Nephron progenitor cell (in vitro differentiated cells): ENCODE measurements at regions not wholly inside any gene's neighbourhood (a gene's known extent, or its start where the extent isn't known, plus 50 kb on each side); places are given as distances from the start of the nearest gene placed in this dataset.
A peak's percentile ranks its signal among the peaks of the same experiment; 100 is the strongest.

Source experiments
- DNase-seq: peaks from one replicate; pipeline ENCODE4 v3.0.0; 2021
- H3K27ac Mint-ChIP-seq: 2 replicates; pipeline ENCODE4 v1.8.0; 2021; ENCODE audit warnings: mild to moderate bottlenecking, moderate library complexity, mixed read lengths
- H3K27me3 Mint-ChIP-seq: 2 replicates; pipeline ENCODE4 v1.8.0; 2021; ENCODE audit warnings: mild to moderate bottlenecking, low read depth, mixed read lengths; ENCODE audit not compliant: poor library complexity
- H3K36me3 Mint-ChIP-seq: 2 replicates; pipeline ENCODE4 v1.8.0; 2021; ENCODE audit warnings: low read depth, mixed read lengths
- H3K4me1 Mint-ChIP-seq: 2 replicates; pipeline ENCODE4 v1.8.0; 2021; ENCODE audit warnings: mixed read lengths
- H3K4me3 Mint-ChIP-seq: 2 replicates; pipeline ENCODE4 v1.8.0; 2021; ENCODE audit warnings: mild to moderate bottlenecking, moderate library complexity, mixed read lengths
- H3K9me3 Mint-ChIP-seq: 2 replicates; pipeline ENCODE4 v1.8.0; 2021; ENCODE audit warnings: mild to moderate bottlenecking, moderate library complexity, mixed read lengths
- CTCF ChIP-seq: fragments of 200-600 bp; sonication (generic); IDR thresholded peaks from 2 replicates; pipeline ENCODE4 v1.5.0; 2021; ENCODE audit warnings: antibody characterized with exemption

- H3K9me3 Mint-ChIP-seq, result peaks cover 4% of the 10 kb centered on the region
- no peak overlapping the region for H3K27ac Mint-ChIP-seq
- DNase-seq, result no peak
- H3K27me3 Mint-ChIP-seq, result peaks cover 9% of the 10 kb centered on the region
- H3K4me1 Mint-ChIP-seq, result peaks cover 28% of the 10 kb centered on the region
- H3K4me3 Mint-ChIP-seq, result no peak overlapping the region
- H3K36me3 Mint-ChIP-seq, result no peaks in the 10 kb centered on the region
- no peak for TF ChIP-seq CTCF
Measured at GRCh38 chr20:17857639-17858449, 110.8 kb downstream of the SNX5 start.

GRCh38 chr20:17856837-17857605 is 111.6 kb downstream of the SNX5 start:
- peaks cover 21% of the 10 kb centered on the region for H3K4me1 Mint-ChIP-seq
- H3K27me3 Mint-ChIP-seq, result peaks cover 3% of the 10 kb centered on the region
- H3K9me3 Mint-ChIP-seq, result peaks cover 4% of the 10 kb centered on the region
- TF ChIP-seq CTCF, result no peak
- H3K36me3 Mint-ChIP-seq, result no peaks in the 10 kb centered on the region
- H3K4me3 Mint-ChIP-seq, result no peak overlapping the region
- DNase-seq, result no peak
- no peak overlapping the region for H3K27ac Mint-ChIP-seq

- H3K36me3 Mint-ChIP-seq, result no peaks in the 10 kb centered on the region
- no peak for DNase-seq
- H3K27ac Mint-ChIP-seq, result no peak overlapping the region
- H3K27me3 Mint-ChIP-seq, result peaks cover 3% of the 10 kb centered on the region
- H3K4me3 Mint-ChIP-seq, result no peak overlapping the region
- H3K4me1 Mint-ChIP-seq, result peaks cover 14% of the 10 kb centered on the region
- TF ChIP-seq CTCF, result no peak
- peaks cover 4% of the 10 kb centered on the region for H3K9me3 Mint-ChIP-seq
Measured at GRCh38 chr20:17856024-17856564, 112.5 kb downstream of the SNX5 start.

GRCh38 chr20:17854307-17854903 is 114.2 kb downstream of the SNX5 start:
- H3K36me3 Mint-ChIP-seq, result no peaks in the 10 kb centered on the region
- H3K4me3 Mint-ChIP-seq, result no peak overlapping the region
- no peak for TF ChIP-seq CTCF
- no peaks in the 10 kb centered on the region for H3K27me3 Mint-ChIP-seq
- peaks cover 6% of the 10 kb centered on the region for H3K9me3 Mint-ChIP-seq
- peaks cover 13% of the 10 kb centered on the region for H3K4me1 Mint-ChIP-seq
- peak; percentile 44 for DNase-seq
- H3K27ac Mint-ChIP-seq, result no peak overlapping the region

- no peak for DNase-seq
- H3K4me1 Mint-ChIP-seq, result peaks cover 8% of the 10 kb centered on the region
- peaks cover 6% of the 10 kb centered on the region for H3K9me3 Mint-ChIP-seq
- H3K4me3 Mint-ChIP-seq, result no peak overlapping the region
- no peak overlapping the region for H3K27ac Mint-ChIP-seq
- no peaks in the 10 kb centered on the region for H3K36me3 Mint-ChIP-seq
- TF ChIP-seq CTCF, result no peak
- no peaks in the 10 kb centered on the region for H3K27me3 Mint-ChIP-seq
Measured at GRCh38 chr20:17852323-17852722, 116.3 kb downstream of the SNX5 start.
